Cardiac fibroblast (primary cell): ENCODE measurements at regions not wholly inside any gene's neighbourhood (a gene's known extent, or its start where the extent isn't known, plus 50 kb on each side); places are given as distances from the start of the nearest gene placed in this dataset.

ENCODE experiments used
- DNase-seq, 2 donors: peaks; one replicate each; pipeline versions ENCODE4 v3.0.0 to v3.0.0-alpha.2; 2010; ENCODE audit warnings: low read depth in 2 of 2
- H3K4me3 ChIP-seq, 2 donors: replicated peaks in 1 of 2; 1 replicate in 1 of 2; 2 replicates in 1 of 2; pipeline ENCODE4 v1.5.1; 2011; ENCODE audit warnings: low read depth in 2 of 2, low read length in 2 of 2, mild to moderate bottlenecking in 2 of 2, moderate library complexity in 1 of 2
- TF ChIP-seq, protein P1 (sequence below): IDR thresholded peaks from one replicate; pipeline ENCODE4 v1.5.1; 2011; ENCODE audit warnings: low read depth, mild to moderate bottlenecking, low read length, inconsistent platforms

DNA sequence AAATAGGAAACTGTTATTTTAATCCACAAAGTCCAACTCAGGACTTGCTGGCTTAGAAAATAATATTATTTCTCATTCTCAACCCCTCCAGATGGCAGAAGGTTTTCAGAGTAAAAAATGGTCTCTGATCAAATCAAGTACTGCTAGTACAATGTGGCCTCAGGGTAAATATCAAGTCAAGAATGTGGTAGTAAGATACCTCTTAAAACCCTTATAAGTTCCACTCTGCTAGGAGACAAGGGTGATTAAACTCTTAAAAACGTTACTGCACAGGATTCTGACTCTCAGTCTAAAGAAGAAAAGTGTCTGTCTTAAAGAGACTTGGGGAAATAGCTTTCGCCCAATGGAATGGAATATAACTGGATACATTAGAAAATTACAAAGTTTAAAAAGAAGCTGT lies 120.8 kb upstream of the PDE4D start:
- H3K4me3 ChIP-seq, result no peak overlapping the region
- no peak for DNase-seq
- TF ChIP-seq, protein P1, sequence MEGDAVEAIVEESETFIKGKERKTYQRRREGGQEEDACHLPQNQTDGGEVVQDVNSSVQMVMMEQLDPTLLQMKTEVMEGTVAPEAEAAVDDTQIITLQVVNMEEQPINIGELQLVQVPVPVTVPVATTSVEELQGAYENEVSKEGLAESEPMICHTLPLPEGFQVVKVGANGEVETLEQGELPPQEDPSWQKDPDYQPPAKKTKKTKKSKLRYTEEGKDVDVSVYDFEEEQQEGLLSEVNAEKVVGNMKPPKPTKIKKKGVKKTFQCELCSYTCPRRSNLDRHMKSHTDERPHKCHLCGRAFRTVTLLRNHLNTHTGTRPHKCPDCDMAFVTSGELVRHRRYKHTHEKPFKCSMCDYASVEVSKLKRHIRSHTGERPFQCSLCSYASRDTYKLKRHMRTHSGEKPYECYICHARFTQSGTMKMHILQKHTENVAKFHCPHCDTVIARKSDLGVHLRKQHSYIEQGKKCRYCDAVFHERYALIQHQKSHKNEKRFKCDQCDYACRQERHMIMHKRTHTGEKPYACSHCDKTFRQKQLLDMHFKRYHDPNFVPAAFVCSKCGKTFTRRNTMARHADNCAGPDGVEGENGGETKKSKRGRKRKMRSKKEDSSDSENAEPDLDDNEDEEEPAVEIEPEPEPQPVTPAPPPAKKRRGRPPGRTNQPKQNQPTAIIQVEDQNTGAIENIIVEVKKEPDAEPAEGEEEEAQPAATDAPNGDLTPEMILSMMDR, result no peak

DNA sequence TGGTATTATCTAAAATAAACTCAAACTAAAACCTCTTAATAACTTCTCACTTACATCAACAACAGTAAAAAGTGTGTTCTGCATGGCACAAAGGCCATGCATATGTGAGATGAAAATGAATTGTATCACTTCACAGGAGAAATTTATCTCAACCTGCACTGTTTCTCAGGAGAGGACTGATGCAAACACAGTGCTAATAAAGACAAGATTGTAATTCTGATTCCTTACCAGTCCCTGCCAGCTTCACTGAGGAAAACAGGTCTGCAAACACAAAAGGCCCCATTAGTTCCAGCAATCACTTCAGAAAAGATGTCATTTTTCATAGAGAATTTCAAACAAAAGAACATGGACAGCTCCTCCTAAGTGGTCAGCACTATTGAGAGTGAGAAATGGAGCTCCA lies 117.3 kb upstream of the PDE4D start:
- TF ChIP-seq, protein P1, result no peak
- no peak overlapping the region for H3K4me3 ChIP-seq
- DNase-seq, result no peak

DNA sequence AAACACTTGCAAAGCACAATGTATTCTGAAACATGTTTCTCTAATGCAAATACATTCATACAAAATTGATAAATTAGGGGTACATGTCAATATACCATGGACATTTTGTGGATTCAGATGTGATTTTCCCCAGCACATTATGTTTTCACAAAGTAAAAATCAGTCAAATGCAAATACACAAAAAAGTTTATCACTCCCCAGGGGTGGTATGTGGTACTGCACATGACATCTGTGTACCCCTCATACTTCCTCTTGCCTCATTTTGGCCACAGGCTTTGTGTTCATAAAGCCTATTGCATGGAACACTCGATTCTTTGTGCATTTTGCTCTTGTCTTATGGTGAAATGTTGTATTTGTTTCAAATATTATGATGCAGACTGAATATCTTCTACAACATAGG lies 116.8 kb upstream of the PDE4D start:
- TF ChIP-seq, protein P1, result peak; percentile 20
- H3K4me3 ChIP-seq, result no peak overlapping the region
- DNase-seq, result no peak

DNA sequence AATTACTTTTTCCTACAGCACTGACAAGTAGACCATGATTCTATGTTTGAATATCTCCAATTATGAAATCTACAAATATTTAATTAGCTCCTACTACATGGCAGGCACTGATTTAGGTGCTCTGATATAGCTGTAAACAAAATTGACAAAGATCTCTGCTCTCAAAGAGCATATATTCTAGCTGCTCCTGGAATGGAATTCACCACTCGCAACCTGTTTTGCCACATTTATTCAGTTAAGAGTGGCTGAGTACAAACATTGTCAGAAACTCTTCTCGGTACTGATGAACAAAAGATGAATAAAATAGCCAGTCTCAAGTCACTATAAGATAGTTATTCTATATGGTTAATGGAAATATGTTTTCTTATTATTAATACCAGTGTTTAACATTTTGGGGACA lies 114.2 kb upstream of the PDE4D start:
- TF ChIP-seq, protein P1, result no peak
- no peak for DNase-seq
- no peak overlapping the region for H3K4me3 ChIP-seq

DNA sequence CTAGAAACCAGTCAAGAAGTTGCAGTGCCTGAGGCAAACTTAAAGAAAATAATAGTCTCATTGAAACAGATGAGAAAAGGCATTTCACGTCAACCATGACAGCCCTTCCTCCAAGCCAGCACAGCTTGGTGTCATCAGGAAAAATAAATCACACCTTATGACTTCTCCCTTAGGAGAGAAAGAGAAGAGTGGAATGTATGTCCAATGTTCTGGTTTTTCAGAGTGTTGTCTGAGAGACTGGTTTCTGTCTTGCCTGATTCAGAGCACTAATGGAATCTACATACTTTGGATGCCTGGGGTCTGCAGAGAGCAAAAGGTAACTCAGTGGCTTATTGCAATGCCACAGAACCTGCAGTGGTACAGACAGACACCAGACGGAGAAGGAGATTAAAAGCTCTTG lies 105.5 kb upstream of the PDE4D start:
- TF ChIP-seq, protein P1, result no peak
- no peak overlapping the region for H3K4me3 ChIP-seq
- no peak for DNase-seq

DNA sequence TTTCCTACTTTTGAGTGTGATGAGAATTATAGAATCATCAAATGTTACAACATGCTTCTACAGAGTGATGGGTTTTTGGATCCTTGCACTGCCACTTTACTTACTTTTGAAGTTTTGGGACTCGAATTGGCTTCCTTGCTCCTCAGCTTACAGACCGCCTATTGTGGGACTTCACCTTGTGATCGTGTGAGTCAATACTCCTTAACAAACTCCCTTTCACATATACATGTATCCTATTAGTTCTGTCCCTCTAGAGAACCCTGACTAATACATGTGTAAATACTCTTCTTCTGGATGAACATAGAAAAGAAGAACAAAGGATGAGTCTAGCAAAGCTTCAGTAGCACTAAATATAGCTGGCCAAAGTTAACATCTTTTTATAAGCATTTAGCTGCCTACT lies 98.7 kb upstream of the PDE4D start:
- no peak for DNase-seq
- TF ChIP-seq, protein P1, result no peak
- H3K4me3 ChIP-seq, result no peak overlapping the region

DNA sequence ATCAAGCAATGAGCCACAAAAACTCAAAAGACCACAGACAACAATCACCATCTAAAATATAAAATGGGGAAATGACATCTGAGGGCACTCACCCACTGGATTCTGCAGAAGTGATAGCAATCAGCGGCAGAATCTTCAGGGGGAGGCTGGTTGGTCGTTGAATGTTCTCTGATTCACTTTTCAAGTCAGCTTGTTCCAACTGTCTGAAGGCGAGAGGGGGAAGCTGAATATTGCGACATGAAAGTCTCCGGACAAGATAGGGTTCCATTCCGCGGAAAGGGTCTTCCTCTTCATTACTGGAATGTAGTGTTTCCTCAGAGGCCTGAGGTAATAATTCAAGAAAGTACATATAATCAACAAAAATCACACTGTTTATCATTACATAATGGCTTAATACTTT lies 94.9 kb upstream of the PDE4D start:
- DNase-seq, result no peak
- H3K4me3 ChIP-seq, result no peak overlapping the region
- TF ChIP-seq, protein P1, result no peak
